DMS53 (cell line): ENCODE measurements at regions not wholly inside any gene's neighbourhood (a gene's known extent, or its start where the extent isn't known, plus 50 kb on each side); places are given as distances from the start of the nearest gene placed in this dataset.

Experiments used
- DNase-seq: peaks from one replicate; lab custom pipeline; 2025; lab: John Stamatoyannopoulos, UW

- no peak for DNase-seq
Observed at GRCh38 chr22:48706934-48707762, 1120.5 kb downstream of the BRD1 start.

DNA sequence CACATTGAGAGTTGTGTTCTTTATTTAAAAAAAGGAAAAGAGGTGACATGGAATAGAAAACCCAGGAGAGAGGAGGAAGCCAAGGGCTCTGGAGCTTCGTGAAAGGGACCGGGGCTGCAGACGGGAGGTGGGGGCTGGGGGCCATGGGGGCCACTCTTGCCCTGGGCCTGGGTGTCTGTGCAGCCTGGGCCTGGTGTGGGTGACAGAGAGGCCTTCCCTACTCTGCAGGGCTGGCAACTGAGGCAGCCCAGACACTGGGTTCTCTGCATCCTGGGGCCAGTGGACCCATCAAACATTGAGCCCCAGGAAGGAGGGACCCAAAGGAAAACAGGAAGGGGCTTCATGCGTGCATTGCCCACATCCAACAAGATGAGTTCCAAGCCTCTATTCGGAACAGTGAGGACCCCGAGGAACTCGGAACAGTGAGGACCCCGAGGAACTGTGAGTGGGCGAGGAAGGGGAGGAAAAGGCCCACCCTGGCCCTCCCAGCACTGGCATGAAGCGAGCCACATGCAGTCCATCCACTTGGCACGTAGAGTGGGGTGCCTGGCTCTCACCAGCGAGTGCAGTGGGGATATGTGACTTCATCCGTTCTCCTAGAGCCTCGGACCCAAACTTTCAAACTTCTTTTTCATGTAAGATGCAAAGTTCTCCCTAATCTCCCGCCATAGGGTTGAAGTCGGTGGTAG, 1121.6 kb downstream of the BRD1 start:
- DNase-seq: no peak

DNA sequence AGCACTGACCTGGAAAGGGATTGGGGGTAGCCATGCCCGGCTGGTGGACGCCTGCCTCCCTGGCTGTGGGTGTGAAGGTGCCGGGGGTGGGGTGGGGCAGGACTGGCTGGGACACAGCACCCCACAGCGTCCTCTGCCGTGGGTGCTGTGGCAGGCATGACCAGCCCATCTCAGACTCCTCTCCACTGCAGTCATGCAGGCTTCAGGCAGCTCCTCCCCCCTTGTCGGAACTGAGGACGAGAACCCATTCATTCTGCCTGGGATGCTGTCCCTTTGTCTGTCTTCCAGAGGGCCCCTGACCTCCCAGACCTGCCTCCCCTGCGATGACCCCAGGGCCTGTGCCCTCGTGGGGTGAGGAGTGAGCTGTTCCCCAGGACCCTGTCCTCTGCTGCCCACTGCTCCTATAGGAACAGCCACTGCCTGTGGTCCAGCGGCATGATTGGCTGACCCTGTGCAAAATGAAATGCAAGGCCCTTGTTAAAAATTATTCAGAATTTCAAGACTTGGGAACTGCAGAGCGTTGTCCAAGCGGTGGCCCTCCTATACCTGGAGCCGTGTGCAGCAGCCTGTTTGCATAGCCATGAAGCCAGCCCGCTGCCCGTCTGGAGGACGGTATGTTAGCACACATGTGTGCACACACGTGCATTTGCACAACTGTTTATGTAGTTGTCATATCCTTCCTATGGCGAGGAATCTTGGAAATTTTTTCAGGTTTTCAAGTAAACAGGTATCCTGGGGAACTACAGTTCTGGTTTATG, 1122.3 kb downstream of the BRD1 start:
- DNase-seq: no peak

DNA sequence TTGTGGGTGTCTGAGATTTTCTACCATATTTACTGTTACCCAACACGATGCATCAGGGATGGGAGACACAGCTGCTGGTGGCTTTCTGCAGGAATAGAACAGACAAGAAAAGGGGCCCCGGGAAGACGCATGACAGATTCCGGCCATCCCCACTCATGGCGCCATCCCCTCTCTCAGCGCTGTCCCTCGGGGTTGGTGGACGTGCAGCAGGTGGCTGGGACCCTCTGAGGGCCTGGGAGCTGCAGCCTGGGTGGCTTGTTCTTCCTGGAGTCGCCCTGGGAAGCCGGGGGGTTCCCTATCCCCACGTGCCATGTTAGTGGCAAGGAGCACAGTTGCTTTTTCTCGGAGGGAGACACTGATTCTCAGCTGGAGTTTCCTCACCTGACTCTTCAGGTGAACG, 1123.3 kb downstream of the BRD1 start:
- DNase-seq: no peak

GRCh38 chr22:48703265-48703941, 1124.3 kb downstream of the BRD1 start:
- DNase-seq: no peak

GRCh38 chr22:48702573-48703264, 1125.0 kb downstream of the BRD1 start:
- no peak for DNase-seq

DNA sequence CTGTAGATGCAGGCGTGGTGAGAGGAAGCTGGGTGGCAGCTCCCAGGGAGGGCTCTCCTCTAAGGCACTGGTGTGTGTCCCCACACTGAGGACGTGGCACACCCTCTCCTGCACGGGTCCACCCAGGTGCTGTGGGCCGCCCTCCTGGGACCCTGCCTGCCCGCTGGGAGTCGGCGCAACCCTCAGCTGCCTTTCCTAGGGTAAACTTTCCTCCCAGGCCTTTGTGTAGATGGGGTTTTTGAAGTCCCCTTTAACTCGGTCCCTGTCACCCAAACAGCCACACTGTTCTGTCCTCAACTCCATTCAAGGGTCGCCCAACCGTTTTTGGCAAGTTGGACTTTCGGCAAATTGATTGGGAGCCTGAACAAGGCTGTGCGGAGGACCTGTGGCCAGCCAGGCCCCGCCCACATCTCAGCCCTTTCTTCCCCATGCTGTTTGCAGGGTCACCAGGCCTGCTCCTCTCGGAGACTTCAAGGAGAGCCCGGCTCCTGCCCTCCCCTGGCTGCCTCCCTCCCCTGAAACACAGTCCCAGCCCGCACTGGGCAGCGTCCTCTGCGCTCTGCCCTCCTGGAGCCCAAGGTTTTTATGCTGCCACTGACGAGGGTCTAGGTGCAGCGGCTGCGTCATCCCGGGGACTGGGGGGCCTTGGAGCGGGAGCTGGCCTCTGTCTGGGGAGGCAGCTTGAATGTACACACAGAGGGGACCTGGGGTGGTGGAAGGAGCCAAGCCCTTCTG, 1126.2 kb downstream of the BRD1 start:
- DNase-seq: no peak

- no peak for DNase-seq
Observed at GRCh38 chr22:48700566-48701295, 1126.9 kb downstream of the BRD1 start.

- DNase-seq: no peak
Observed at GRCh38 chr22:48700180-48700565, 1127.5 kb downstream of the BRD1 start.

DNA sequence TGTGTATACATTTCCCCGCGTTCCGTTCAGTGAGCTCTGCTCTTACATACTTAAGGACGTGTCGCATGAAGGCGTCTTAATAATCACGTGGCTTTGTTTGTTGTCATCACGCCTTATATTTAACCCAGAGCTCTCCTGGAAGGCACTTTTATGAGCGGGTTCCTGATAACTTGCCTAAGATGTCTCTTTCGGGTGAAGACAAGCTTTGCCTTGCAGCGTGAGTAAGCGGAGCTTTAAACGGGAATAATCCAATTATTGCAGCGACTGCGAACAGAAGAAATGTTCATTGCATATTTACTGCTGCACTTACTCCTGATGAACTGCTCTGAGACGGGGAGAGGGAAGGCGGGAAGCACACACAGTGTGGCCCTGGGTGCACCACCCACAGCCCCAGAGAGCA, 1128.2 kb downstream of the BRD1 start:
- no peak for DNase-seq

DNA sequence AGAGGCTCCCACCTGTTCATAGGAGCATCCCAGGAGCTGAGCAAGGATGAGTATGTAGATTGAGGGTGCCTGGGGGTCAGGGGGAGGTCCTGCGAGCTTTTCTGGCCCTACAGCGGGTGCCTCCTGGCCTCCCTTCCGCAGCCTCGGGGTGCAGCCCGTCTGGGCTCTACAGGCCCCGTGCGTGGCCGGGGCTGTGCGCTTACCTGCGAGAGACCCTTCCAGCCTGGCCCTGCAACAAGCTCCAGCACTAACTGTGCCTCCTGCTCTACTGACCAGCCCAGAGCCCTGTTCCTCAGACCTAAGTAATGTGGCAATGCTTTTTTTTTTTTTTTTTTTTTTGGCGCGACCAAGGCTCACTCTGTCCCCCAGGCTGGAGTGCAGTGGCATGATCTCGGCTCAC, 1129.1 kb downstream of the BRD1 start:
- DNase-seq: no peak

DNA sequence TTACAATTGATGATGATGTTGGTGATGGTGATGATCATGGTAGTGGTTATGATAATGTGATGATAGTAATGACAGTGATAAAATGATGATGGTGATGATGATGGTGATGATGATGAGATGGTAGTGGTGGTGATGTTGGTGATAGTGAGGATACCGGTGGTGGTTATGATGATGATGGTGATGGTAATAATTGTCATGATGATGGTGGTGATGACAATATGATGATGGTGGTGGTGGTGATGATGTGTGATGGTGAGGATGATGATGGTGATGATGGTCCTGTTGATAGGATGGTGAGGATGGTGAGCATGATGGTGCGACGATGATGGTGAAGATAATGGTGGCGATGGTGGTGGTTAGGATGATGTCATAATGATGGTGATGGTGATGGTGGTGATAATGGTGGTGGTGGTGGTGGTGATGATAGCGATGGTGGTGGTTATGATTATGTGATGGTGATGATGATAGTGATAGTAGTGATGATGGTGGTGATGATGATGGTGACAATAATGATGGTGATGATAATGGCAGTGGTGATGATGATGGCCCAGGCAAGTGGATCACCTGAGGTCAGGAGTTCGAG, 1129.9 kb downstream of the BRD1 start:
- DNase-seq: no peak

DNA sequence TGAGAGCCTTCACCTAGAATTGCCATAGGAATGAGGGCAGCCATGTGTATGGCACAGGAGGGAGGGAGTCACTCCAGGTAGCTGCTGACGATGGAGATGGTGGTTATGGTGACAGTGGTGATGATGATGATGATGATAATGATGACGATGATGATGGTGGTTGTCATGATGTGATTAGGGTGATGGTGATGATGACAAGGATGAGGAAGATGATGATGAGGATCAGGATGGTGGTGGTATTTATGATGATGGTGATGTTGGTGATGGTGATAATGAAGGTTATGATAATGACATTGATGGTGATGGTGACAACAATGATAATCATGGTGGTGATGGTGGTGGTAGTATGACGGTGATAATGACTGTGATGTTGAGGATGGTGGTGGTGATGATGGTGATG, 1130.5 kb downstream of the BRD1 start:
- no peak for DNase-seq

- DNase-seq: no peak
Observed at GRCh38 chr22:48696371-48696770, 1131.3 kb downstream of the BRD1 start.

- no peak for DNase-seq
Observed at GRCh38 chr22:48695731-48696305, 1131.9 kb downstream of the BRD1 start.

- no peak for DNase-seq
Observed at GRCh38 chr22:48695251-48695650, 1132.4 kb downstream of the BRD1 start.

DNA sequence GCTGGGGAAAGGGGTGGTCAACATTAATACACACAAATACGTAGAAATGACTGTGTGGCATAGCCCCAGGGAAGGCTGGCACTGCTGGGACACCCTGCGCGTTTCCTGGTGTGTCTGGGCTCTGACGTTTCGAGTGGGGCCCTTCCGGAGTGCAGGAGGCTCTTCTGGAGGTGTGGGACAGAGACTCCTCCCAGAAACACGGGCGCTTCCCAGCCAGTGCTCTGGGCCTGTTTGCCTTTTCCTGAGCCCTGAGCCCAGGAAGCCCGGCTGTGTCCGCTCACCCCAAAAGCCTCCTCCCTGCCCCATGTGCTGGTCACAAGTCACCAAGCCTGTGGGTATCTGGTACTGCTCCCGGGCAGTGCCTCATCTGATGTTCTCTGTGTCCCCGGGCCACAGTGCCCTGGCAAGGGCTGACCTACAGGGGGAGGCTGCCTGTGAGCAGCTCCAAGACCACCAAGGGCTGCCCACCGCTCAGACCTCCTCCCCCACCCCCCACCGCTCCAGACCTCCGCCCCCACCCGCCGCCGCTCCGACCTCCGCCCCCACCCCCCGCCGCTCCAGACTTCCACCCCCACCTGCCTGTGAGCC, 1133.3 kb downstream of the BRD1 start:
- no peak for DNase-seq

- DNase-seq: no peak
Observed at GRCh38 chr22:48693377-48694135, 1134.1 kb downstream of the BRD1 start.
